Activated effector memory CD4-positive, alpha-beta T cell treated with anti-CD3 and anti-CD28 coated beads, Interleukin-2, amount 50 U/mL, for 16 hours (primary cell): ENCODE measurements at regions not wholly inside any gene's neighbourhood (a gene's known extent, or its start where the extent isn't known, plus 50 kb on each side); places are given as distances from the start of the nearest gene placed in this dataset.
"Not testable (repeated sequence)": the region's sequence is repeated elsewhere in the genome, so short reads cannot be mapped to it uniquely, and the experiment has no call there.

ENCODE experiments used
- DNase-seq: peaks from one replicate; pipeline ENCODE4 v3.0.0-alpha.2; 2020

GRCh38 chr12:86634456-86635410, 378.5 kb upstream of the MGAT4C start:
- no peak for DNase-seq

GRCh38 chr12:86627001-86627400, 370.8 kb upstream of the MGAT4C start:
- no peak for DNase-seq

- DNase-seq: no peak
These were observed 367.1 kb upstream of the MGAT4C start for GRCh38 chr12:86623267-86623666.

- DNase-seq: no peak
These were observed 365.8 kb upstream of the MGAT4C start for GRCh38 chr12:86621957-86622356.

DNA sequence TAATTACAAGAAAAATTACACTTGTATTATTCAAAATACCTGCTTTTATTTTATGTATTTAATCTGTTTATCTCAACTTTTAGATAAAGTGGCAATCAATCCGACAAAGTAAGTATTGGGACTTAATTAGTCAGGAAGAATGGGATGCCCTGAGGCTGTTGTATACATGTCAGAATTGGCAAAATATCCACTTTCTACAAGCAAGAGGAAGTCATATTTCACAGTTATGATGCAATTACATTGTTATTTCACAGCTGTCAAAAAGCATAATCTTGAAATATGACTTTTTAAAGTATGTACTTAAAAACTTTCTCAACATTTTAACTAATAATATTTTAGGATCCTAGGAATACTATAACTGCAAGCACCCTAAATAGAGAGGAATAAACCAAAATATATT, 357.1 kb upstream of the MGAT4C start:
- DNase-seq: no peak

DNA sequence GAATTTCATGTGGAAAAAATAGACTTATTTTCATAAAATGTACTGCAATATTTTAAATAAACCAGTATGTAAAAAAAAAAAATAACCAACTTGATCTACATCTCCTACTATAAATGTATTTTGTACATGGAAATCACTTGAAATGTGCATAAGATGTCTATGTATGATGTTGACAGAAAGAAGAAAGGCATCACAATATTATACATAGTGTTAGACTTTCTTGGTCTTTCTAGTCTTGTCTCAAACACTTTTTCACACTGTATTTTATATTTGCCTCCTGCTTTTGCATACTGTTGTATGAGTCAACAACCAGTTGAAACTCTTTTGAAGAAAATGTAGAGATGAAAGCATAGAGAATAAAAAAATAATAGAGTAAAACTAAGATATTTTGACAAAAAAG, 352.4 kb upstream of the MGAT4C start:
- DNase-seq: no peak

DNA sequence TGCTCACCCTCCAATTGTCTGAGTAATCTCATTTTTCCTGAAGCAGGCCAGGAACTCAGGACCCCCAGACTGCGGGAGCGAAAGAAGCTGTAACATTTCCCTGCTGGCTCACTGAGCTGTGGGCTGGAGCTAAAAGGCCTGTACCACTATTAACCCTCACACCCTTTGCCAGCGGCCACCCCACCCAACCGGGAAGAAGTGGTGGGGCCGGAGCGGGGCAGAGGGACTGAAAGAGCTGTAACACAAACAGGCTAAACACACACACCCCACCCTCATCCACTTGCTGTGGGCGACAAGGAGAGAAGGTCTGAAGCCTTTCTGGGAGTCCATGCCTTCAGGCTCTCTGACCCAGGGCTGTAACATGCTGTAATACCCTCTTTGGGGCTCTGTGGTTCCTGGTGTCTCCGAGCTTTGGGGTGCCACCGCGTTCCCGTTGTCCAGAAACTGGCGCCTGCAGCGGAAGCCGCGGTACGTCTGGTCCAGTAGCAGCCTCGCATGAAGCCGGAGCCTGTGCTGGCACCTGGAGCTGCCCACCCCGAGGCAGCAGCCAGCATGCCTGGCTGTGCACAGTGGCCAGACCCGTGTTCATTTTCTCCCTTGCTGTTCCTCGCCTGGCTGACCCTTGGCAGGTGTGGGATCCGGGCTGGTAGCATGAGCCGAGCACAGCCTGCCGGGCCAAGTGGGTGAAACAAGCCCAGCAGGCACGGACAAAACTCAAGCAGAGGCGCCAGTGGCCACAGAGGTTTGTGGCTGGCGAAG, 345.5 kb upstream of the MGAT4C start:
- peak; percentile 57 for DNase-seq

GRCh38 chr12:86600664-86601231, 344.6 kb upstream of the MGAT4C start:
- DNase-seq: no peak

GRCh38 chr12:86597431-86597830, 341.2 kb upstream of the MGAT4C start:
- DNase-seq: no peak

GRCh38 chr12:86590296-86590695, 334.1 kb upstream of the MGAT4C start:
- no peak for DNase-seq

GRCh38 chr12:86574143-86574542, 318.0 kb upstream of the MGAT4C start:
- no peak for DNase-seq

DNA sequence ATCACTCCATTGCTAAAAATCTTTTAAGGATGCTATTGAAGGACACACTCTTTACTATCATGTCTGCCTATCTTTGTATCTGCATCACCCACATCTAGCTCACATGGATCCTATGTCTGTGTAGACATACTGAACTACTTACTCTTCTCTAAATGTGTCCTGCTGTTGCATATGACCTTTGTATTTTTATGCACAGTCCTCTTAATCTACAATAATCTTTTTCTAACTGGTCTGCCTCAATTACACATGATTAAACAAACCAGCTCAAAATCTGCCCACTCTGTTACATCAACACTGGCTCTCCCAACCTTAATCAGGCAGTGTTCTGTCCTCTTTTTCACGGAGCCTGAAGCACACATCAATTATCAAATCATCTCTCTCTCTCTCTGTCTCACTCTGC, 316.3 kb upstream of the MGAT4C start:
- DNase-seq: no peak

GRCh38 chr12:86565038-86565437, 308.8 kb upstream of the MGAT4C start:
- DNase-seq: no peak

GRCh38 chr12:86555491-86555890, 299.3 kb upstream of the MGAT4C start:
- not testable (repeated sequence) for DNase-seq

GRCh38 chr12:86551146-86551571, 295.0 kb upstream of the MGAT4C start:
- no peak for DNase-seq

DNA sequence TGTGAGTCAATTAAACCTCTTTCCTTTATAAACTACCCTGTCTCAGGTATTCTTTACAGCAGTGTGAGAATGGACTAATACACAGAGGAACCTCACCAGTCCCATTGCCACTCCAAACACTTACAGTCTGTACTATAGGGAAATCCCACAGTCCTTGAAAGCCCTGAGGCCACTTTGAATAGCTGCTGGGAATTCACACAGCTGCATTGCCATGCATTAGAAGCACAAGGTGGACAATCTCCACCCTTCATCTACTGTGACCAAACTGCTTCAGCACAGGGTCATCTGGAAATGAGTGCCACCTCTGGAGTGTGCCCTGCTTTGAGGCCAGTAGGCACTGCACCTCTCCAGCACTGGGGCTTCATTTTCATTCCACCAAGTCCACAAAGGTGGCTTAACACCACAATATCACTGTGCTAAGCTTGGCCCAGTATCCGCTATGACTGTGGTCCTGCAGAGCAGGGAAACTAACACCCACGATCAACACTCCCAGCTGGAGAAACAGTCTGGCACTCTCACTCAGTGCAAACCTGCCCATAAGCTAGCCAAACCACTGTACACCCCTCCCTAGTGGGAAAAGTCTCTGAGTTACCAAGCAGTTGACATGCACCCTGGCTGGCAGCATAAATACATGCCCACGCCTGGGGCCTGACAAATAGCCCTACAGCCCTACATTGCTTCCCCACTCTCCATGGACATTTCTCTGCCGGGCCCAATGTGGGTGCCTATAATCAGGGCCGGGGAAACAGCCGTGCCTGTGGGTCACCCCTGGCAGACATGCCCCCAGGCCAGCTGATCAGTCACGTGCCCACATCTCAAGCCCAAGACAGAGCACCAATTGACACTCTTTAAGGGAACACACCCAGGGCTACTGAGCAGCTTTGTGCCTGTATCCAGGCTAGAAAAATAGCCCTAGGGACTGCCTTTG, 294.3 kb upstream of the MGAT4C start:
- no peak for DNase-seq

GRCh38 chr12:86543716-86544115, 287.5 kb upstream of the MGAT4C start:
- no peak for DNase-seq

- no peak for DNase-seq
These were observed 274.9 kb upstream of the MGAT4C start for GRCh38 chr12:86530996-86531655.

- DNase-seq: no peak
These were observed 269.9 kb upstream of the MGAT4C start for GRCh38 chr12:86526060-86526595.

- DNase-seq: no peak
These were observed 267.7 kb upstream of the MGAT4C start for GRCh38 chr12:86523844-86524243.

DNA sequence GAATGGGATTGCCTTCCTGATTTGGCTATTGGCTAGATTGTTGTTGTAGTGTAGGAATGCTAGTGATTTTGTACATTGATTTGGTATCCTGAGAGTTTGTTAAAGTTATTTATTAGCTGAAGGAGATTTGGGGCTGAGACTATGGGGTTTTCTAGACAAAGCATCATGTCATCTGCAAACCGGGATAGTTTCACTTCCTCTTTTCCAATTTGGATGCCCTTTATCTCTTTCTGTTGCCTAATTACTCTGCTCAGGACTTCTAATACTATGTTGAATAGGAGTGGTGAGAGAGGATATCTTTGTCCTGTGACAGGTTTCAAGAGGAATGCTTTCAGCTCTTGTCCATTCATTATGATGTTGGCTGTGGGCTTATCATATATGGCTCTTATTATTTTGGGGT, 265.7 kb upstream of the MGAT4C start:
- no peak for DNase-seq

DNA sequence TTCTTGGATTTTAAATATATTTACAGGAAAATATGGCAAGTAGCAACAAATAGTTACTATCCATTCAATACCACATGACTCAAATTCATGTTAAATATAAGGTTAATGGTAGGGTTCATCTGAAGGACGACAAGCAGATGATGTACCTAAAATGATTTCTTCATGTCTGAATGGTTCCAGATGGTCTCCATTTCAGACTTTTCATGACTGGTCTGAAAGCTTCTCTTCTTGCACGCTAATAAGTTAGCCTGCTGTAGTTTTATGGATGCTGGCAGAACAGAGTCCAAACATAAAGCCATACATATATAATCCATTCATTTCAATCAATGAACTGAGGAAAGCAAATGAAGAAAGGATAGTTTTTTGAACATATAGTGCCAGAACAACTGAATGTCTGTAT, 257.0 kb upstream of the MGAT4C start:
- no peak for DNase-seq
